HG03354 (cell line): ENCODE measurements at regions not wholly inside any gene's neighbourhood (a gene's known extent, or its start where the extent isn't known, plus 50 kb on each side); places are given as distances from the start of the nearest gene placed in this dataset.
"Not testable (repeated sequence)": the region's sequence is repeated elsewhere in the genome, so short reads cannot be mapped to it uniquely, and the experiment has no call there.

Experiments
- ATAC-seq: cut with Tn5 transposase; IDR thresholded peaks from one replicate; pipeline ENCODE4 v1.9.1; 2021; ENCODE audit warnings: mild to moderate bottlenecking; ENCODE audit not compliant: unreplicated experiment, poor library complexity, severe bottlenecking

DNA sequence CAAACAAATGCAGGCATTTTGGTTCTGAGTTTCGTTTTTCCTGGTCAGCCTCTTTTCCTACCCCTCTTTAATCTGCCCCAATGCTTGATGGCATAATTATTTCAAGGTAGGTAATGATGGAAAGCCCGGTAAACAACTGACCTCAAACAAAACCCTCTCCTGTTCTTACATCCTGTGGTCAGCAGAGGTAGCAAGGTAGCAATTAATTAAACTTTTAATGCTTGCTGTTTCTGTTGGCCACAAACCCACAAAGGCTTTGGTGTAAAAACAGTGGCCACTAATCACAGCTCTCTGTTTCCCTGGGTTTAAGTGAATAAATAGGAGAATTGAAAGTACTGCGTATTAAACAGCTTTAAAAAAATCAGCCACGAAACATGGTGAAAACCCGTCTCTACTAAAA, 261.5 kb upstream of the SOX4 start:
- no peak for ATAC-seq

DNA sequence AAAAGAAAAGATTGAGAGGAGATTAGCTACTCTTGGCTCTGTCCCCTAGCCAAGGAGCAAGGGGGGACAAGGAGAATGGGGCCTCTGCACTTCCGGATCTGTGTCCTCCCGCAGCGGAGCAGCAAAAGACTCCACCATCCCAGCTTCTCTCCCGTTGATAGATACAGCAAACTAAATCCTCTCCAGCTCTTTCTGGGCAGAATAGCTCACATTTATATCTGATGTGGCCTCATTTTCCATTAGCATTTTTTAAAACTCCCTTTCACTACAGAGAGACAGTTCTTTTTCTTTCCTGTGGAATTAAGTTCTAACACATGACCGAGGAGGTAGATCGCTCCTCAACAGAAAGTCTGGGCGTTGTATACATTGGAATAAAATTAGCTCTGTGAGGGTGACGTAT, 260.9 kb upstream of the SOX4 start:
- ATAC-seq, result no peak

- ATAC-seq, result no peak
Observed at GRCh38 chr6:21333715-21334114, 259.8 kb upstream of the SOX4 start.

GRCh38 chr6:21334651-21335050, 258.9 kb upstream of the SOX4 start:
- no peak for ATAC-seq

GRCh38 chr6:21335591-21335990, 258.0 kb upstream of the SOX4 start:
- ATAC-seq, result no peak

GRCh38 chr6:21337263-21337662, 256.3 kb upstream of the SOX4 start:
- ATAC-seq, result no peak

DNA sequence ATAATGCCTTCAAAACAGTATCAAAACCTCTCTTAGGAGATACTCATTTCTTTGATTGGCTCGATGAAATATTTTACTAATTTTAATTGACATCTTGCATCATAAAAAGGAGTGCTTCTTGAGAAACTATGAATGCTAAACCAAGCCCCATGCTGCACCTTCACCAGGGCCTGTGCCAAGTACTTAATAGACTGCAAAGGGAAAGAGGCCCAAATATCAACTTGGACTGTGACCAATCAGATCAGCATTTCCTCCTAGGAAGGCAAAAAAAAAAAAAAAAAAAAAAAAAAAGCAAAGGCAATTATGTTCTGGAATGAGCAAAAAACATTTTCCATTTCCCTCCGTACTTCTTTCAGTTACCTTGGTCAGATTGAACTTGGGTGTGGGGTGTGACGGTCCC, 253.0 kb upstream of the SOX4 start:
- ATAC-seq, result no peak

GRCh38 chr6:21341910-21342309, 251.6 kb upstream of the SOX4 start:
- no peak for ATAC-seq

DNA sequence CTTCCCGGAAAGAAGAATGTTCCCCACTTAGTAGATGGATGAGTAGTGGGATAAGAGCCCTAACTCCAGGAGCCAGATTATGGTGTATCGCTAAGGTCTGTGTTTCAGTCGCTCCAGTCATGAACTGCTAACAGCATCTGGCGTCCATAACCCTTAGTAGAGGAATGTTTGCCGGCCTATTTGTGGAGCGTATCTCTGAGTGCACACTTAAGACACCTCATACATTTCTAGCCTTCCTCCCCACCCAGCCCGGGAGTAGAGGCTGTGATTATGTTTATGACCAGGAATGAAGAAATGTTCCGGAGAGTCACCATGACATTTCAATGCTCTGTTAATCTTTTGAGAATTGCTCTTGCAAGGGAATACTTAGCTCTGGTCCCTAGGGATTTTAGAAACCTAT, 251.1 kb upstream of the SOX4 start:
- no peak for ATAC-seq

DNA sequence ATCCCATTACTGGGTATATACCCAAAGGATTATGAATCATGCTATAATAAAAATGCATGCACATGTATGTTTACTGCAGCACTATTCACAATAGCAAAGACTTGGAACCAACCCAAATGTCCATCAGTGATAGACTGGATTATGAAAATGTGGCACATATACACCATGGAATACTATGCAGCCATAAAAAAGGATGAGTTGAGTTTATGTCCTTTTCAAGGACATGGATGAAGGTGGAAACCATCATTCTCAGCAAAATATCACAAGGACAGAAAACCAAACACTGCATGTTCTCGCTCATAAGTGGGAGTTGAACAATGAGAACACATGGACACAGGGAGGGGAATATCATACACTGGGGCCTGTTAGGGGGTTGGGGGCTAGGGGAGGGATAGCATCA, 247.8 kb upstream of the SOX4 start:
- ATAC-seq, result not testable (repeated sequence)

DNA sequence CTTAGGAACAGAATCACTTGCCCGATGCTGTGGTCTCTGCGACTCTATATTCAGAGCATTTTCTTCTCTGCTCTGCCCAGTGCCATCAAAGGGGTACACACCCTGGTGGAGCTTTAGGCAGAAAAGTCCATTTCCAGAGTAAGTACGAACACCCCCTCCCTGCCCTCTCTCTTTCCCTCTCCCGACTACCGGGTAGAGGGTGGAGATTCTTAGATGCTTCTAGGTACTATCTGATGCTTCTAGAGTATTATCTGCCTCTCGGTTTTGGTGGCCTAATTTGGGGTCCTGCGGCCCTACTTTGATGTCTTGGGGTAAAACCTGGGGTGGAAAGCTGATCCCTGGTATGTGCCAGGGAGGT, 245.4 kb upstream of the SOX4 start:
- no peak for ATAC-seq

DNA sequence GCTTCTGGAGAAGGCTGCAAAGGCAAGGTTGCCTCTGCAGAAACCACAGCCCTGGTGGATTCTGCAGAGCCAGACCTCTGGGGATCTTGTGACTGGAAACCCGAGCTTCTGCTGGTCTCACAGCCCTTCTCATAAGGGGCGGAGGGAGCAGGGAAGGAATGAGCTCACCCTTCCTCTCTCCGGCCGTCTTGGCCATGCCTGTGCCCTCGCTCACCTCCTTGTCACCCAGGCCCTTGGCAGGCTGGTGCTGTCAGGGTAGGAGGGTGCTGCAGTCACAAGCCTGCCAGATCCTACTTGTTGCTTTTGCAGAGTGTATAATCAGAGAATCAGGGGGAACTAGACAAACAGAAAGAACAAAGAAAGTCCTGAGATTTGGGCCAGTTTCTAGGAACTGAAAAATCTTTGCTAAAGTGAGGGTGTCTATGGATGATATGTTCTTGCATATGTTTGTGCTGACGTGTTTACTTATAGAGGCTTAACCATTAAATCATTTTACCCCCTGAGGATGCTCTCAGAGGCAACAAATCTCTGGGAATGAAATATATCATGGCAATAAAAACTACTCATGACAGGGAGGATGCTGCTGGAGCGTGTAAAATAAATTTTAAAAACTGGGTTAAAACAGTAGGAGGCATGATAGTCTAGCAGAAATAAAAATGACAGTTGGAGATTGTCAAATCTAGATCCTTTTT, 244.9 kb upstream of the SOX4 start:
- ATAC-seq, result no peak

DNA sequence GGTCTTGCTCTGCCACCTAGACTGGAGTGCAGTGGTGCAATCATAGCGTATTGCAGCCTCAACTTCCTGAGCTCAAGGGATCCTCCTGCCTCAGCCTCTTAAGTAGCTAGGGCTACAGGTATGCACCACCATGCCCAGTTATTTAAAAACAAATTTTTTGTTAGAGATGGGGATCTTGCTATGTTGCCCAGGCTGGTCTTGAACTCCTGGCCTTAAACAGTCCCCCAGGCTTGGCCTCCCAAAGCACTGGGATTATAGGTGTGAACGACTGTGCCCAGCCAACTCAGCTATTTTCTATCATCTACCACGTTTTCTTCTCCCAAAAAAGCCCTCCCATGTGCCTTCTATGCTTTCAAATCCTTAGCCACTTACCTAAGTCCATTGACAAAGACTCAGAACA, 243.7 kb upstream of the SOX4 start:
- no peak for ATAC-seq

DNA sequence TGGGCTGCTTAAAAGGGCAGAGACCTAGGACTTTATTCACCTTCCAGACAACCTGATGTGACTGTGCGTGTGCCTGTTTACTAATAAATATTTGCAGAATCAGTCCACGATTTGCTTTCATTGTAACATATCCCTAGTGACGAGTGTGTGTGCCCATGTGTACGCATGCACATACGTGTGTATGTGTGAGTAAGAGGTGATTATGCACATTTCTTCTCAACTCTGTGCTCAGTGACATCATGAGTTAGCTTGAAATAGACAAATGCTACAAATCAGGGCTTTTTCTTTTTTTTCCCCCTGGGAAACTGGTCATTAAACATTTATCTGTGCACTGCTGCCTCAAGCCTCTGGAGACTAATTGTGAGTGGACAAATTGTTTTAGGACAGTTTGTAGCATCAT, 242.6 kb upstream of the SOX4 start:
- ATAC-seq, result no peak

- no peak for ATAC-seq
Observed at GRCh38 chr6:21352131-21352530, 241.4 kb upstream of the SOX4 start.

DNA sequence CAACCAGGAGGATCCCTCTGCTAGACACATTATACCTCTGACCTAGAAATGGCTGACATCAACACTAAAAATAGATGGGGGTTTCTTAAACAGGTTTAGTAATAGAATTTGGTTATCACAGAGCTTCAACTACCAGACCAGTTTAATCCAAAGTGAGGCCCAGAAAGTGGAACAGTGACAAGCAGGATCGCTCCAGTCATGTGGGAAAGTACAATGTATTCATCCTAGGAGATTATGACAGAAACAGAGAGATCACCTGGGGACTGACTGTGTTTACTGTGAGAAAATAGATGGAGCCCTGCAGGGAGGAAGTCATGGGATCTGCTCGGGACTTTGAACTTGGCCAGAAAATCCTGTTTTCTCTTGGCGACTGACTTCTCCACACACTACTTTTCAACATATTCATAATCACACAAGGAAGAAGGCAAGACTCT, 238.7 kb upstream of the SOX4 start:
- ATAC-seq, result no peak

- ATAC-seq, result no peak
Observed at GRCh38 chr6:21355638-21356037, 237.9 kb upstream of the SOX4 start.

DNA sequence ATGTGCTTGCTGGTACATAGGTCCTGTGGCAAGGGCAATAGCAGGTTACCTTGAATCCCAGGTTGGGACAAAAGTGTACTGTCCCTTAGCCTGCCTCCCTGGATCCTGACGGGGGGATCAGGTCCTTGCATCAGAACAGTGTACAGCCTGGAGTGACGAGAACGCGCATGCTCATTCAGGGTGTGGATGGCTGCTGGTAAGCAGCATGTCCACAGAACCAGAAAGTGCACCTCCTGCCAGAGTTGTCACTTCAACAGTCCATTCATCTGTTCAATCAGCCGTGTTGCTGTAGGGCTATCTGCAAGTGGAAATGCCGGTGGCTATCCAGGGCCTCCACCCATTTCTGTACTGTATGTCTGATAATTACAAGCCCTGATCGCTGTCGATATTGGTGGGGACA, 236.3 kb upstream of the SOX4 start:
- ATAC-seq, result no peak

DNA sequence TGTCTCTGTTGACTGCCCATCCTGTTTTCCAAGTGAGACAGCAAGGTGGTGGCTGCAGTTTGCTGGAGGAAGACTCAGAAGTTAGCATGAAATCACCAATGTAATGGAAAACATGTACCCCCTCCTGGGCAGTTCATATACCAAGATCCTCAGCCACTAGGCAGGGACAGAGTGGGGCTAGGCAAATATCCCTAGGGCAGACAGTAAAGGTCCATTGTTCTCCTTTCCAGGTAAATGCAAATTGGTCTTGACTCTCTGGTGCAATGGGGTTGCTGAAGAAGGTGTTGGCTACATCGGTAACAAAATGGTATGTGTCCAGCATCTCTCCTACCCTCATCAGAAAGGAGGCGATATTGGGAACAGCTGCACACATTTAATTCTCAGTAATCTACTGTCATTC, 233.6 kb upstream of the SOX4 start:
- no peak for ATAC-seq

DNA sequence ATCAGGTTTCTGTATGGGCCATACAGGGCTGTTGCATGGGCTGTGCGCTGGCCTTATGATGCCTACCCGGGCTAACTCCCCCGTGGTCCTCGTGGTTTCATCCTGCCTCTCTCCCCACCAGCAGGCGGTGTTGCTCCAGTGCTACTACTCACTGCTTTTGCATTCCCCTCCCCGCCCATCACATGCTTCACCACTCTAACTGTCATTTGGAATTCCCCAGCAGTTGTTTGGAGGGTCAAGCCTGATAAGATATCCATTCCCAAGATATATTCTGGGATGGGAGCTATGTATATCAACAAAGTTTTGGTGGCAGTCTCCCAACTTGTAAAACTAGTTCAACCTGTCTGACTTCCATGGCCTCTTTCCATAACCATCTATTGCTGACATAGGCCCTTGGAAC, 233.2 kb upstream of the SOX4 start:
- ATAC-seq, result no peak

DNA sequence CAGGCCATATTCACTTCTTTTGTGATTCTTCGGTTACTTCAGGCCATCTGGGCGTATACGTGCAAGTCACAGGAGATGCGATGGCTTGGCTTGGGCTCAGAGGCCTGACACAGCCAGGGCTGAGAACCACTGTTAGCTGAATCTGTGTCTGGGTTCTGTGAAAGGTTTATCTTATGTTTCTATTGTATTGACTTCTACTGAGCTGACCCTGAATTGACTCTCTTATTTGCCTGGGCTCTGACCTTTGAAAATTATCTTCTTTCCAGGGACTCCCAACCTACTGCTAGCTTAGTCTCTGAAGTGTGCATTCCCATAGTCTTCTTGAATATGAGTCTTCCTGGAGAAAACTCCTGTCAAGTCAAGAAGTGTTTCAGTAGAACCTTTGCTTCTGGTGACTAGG, 226.4 kb upstream of the SOX4 start:
- no peak for ATAC-seq

DNA sequence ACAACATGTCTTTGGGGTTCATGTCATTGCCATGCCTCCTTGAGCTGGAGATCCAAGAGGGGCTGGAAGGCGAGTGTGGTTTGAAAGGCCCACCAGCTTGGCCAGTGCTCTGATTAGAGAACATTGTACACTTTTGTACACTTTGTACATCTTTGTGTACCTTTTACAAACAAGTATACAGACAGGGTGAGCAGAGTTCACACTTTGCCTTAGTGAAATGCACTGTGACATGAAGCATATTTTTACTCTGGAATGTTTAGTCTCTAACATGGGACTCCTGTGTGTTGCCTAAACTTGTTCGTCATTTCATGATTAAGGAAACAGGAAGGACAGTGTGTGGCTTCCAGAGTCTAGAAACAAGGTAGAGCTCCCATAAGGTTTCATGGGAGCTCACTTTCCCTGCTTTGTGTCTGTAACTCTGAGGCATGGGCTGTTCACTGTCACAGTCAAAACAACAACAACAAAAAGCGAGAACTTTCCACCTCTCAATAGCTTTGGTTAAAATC, 225.8 kb upstream of the SOX4 start:
- no peak for ATAC-seq
